A549 (cell line): ENCODE measurements at regions not wholly inside any gene's neighbourhood (a gene's known extent, or its start where the extent isn't known, plus 50 kb on each side); places are given as distances from the start of the nearest gene placed in this dataset.

Experiments used
- BHLHE40 ChIP-seq: IDR thresholded peaks from 2 replicates; pipeline ENCODE4 v1.6.1; 2012; ENCODE audit warnings: low read depth, low read length, inconsistent platforms
- CBX8 ChIP-seq: fragments of 200-600 bp; sonication (generic); IDR thresholded peaks from 2 replicates; pipeline ENCODE4 v1.6.1; 2016
- CHD4 ChIP-seq: fragments of 200-600 bp; sonication (generic); IDR thresholded peaks from 2 replicates; pipeline ENCODE4 v1.6.1; 2016; ENCODE audit warnings: antibody characterized with exemption, mild to moderate bottlenecking, borderline replicate concordance
- HDAC2 ChIP-seq: fragments of 200-600 bp; sonication (generic); IDR thresholded peaks from 2 replicates; pipeline ENCODE4 v1.6.1; 2016
- JUN ChIP-seq, 2 experiments: fragments of >200 bp; sonication (Bioruptor Twin); formaldehyde crosslinking; IDR thresholded peaks; 2 replicates in 1 of 2; 3 replicates in 1 of 2; pipeline ENCODE4 v1.6.1; 2016 to 2017
- KDM5A ChIP-seq: fragments of 200-600 bp; sonication (generic); IDR thresholded peaks from 2 replicates; pipeline ENCODE4 v1.6.1; 2016; ENCODE audit warnings: antibody characterized with exemption, mild to moderate bottlenecking
- MAZ ChIP-seq: fragments of 150-350 bp; IDR thresholded peaks from 2 replicates; pipeline ENCODE4 v1.6.1; 2014; ENCODE audit warnings: antibody characterized with exemption, low read depth, low read length, borderline replicate concordance
- POLR2A ChIP-seq: IDR thresholded peaks from 2 replicates; pipeline ENCODE4 v1.6.1; 2012; ENCODE audit warnings: mild to moderate bottlenecking, low read length
- SMC3 ChIP-seq: fragments of >200 bp; sonication (Bioruptor Twin); formaldehyde crosslinking; IDR thresholded peaks from 3 replicates; pipeline ENCODE4 v1.6.1; 2018; ENCODE audit warnings: inconsistent platforms
- TF ChIP-seq, protein P1 (sequence below): fragments of >200 bp; sonication (Bioruptor Twin); formaldehyde crosslinking; IDR thresholded peaks from 3 replicates; pipeline ENCODE4 v1.5.1; 2016
- TF ChIP-seq, protein P2 (sequence below): fragments of 200-600 bp; sonication (generic); IDR thresholded peaks from 2 replicates; pipeline ENCODE4 v1.6.1; 2016; ENCODE audit warnings: antibody characterized with exemption, mild to moderate bottlenecking, moderate library complexity
- TF ChIP-seq, protein P3 (sequence below): IDR thresholded peaks from 2 replicates; pipeline ENCODE4 v1.6.1; 2012

DNA sequence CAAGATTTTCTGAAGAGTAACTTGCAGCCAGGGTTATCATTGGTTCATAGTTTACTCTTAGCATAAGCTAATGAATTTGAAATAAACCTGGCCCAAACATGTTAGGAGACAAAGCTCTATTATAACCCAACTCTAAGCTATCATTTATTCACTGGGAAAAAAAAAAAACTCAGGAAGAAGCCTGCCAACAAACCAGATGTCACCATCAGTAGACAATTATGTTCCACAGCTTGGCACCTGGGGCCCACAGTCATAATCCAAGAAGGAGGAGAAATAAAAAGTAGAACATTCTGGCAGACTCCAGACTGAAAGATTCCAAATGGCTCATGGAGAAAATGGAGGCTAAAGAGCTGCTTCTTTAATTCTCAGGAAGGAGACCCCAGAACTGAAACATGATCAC is 100.0 kb upstream of the CNR1 start:
- TF ChIP-seq, protein P1, sequence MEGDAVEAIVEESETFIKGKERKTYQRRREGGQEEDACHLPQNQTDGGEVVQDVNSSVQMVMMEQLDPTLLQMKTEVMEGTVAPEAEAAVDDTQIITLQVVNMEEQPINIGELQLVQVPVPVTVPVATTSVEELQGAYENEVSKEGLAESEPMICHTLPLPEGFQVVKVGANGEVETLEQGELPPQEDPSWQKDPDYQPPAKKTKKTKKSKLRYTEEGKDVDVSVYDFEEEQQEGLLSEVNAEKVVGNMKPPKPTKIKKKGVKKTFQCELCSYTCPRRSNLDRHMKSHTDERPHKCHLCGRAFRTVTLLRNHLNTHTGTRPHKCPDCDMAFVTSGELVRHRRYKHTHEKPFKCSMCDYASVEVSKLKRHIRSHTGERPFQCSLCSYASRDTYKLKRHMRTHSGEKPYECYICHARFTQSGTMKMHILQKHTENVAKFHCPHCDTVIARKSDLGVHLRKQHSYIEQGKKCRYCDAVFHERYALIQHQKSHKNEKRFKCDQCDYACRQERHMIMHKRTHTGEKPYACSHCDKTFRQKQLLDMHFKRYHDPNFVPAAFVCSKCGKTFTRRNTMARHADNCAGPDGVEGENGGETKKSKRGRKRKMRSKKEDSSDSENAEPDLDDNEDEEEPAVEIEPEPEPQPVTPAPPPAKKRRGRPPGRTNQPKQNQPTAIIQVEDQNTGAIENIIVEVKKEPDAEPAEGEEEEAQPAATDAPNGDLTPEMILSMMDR, result no peak
- TF ChIP-seq SMC3, result no peak
- TF ChIP-seq, protein P2, sequence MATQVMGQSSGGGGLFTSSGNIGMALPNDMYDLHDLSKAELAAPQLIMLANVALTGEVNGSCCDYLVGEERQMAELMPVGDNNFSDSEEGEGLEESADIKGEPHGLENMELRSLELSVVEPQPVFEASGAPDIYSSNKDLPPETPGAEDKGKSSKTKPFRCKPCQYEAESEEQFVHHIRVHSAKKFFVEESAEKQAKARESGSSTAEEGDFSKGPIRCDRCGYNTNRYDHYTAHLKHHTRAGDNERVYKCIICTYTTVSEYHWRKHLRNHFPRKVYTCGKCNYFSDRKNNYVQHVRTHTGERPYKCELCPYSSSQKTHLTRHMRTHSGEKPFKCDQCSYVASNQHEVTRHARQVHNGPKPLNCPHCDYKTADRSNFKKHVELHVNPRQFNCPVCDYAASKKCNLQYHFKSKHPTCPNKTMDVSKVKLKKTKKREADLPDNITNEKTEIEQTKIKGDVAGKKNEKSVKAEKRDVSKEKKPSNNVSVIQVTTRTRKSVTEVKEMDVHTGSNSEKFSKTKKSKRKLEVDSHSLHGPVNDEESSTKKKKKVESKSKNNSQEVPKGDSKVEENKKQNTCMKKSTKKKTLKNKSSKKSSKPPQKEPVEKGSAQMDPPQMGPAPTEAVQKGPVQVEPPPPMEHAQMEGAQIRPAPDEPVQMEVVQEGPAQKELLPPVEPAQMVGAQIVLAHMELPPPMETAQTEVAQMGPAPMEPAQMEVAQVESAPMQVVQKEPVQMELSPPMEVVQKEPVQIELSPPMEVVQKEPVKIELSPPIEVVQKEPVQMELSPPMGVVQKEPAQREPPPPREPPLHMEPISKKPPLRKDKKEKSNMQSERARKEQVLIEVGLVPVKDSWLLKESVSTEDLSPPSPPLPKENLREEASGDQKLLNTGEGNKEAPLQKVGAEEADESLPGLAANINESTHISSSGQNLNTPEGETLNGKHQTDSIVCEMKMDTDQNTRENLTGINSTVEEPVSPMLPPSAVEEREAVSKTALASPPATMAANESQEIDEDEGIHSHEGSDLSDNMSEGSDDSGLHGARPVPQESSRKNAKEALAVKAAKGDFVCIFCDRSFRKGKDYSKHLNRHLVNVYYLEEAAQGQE, result no peak
- no peak for TF ChIP-seq CHD4
- no peak for TF ChIP-seq CBX8
- TF ChIP-seq, protein P3, sequence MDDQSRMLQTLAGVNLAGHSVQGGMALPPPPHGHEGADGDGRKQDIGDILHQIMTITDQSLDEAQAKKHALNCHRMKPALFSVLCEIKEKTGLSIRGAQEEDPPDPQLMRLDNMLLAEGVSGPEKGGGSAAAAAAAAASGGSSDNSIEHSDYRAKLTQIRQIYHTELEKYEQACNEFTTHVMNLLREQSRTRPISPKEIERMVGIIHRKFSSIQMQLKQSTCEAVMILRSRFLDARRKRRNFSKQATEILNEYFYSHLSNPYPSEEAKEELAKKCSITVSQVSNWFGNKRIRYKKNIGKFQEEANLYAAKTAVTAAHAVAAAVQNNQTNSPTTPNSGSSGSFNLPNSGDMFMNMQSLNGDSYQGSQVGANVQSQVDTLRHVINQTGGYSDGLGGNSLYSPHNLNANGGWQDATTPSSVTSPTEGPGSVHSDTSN, result no peak
- TF ChIP-seq POLR2A, result no peak
- TF ChIP-seq JUN (IDR thresholded peaks at IDR 0.05), result no peak
- no peak for TF ChIP-seq KDM5A
- no peak for TF ChIP-seq BHLHE40
- no peak for TF ChIP-seq HDAC2
- TF ChIP-seq MAZ, result no peak
